ENCODE measurements at regions not wholly inside any gene's neighbourhood (a gene's known extent, or its start where the extent isn't known, plus 50 kb on each side); places are given as distances from the start of the nearest gene placed in this dataset.

DNA sequence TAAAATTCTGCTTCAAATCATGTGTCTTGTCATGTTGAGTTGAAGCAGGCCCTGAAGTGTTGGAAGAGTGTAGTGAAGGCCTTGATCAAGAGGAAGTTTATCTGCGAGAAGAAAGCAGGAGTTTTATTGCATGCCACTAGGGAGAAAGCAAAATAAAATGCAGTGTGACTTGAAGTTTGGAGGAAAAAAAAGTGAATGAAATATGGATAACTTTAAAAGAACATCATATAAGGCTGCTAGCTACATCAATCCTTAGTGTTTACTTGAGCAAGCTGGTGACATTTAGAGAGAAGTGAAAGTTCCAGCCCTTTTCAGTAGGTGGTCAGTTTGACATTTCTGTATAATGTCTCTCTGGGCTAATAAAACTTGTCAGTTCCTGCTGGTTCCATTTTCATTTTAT, 841.1 kb downstream of the TMTC2 start:
- TF ChIP-seq POLR2AphosphoS5 (IDR thresholded peaks at IDR 0.05; ENCODE audit: low read depth, low read length), result no peak
- TF ChIP-seq, protein P1, sequence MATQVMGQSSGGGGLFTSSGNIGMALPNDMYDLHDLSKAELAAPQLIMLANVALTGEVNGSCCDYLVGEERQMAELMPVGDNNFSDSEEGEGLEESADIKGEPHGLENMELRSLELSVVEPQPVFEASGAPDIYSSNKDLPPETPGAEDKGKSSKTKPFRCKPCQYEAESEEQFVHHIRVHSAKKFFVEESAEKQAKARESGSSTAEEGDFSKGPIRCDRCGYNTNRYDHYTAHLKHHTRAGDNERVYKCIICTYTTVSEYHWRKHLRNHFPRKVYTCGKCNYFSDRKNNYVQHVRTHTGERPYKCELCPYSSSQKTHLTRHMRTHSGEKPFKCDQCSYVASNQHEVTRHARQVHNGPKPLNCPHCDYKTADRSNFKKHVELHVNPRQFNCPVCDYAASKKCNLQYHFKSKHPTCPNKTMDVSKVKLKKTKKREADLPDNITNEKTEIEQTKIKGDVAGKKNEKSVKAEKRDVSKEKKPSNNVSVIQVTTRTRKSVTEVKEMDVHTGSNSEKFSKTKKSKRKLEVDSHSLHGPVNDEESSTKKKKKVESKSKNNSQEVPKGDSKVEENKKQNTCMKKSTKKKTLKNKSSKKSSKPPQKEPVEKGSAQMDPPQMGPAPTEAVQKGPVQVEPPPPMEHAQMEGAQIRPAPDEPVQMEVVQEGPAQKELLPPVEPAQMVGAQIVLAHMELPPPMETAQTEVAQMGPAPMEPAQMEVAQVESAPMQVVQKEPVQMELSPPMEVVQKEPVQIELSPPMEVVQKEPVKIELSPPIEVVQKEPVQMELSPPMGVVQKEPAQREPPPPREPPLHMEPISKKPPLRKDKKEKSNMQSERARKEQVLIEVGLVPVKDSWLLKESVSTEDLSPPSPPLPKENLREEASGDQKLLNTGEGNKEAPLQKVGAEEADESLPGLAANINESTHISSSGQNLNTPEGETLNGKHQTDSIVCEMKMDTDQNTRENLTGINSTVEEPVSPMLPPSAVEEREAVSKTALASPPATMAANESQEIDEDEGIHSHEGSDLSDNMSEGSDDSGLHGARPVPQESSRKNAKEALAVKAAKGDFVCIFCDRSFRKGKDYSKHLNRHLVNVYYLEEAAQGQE (IDR thresholded peaks at IDR 0.05; ENCODE audit: insufficient read depth in 1 of 2, low read depth in 2 of 2, low read length in 2 of 2), result no peak
- TF ChIP-seq FOXP2 (optimal IDR thresholded peaks at IDR 0.05; ENCODE audit: borderline replicate concordance, extremely low read depth, extremely low read length, insufficient read depth), result no peak
- TF ChIP-seq SIN3A (IDR thresholded peaks at IDR 0.05; ENCODE audit: borderline replicate concordance, insufficient read depth, low read length), result no peak
- no peak for TF ChIP-seq TAF1 (IDR thresholded peaks at IDR 0.05; ENCODE audit: borderline replicate concordance, insufficient read depth, low read length)

Data from PFSK-1 (cell line).